ENCODE measurements at regions not wholly inside any gene's neighbourhood (a gene's known extent, or its start where the extent isn't known, plus 50 kb on each side); places are given as distances from the start of the nearest gene placed in this dataset.

- TF ChIP-seq POLR2A (IDR thresholded peaks at IDR 0.05; ENCODE audit: low read depth, low read length): no peak
- no peak for TF ChIP-seq POLR2AphosphoS5 (IDR thresholded peaks at IDR 0.05; ENCODE audit: low read depth, low read length)
These were observed 117.9 kb downstream of the MTPAP start for GRCh38 chr10:30231071-30231652.
